SK-N-SH treated with all-trans-retinoic acid at 6 μM for 48 hours (cell line): ENCODE measurements at regions not wholly inside any gene's neighbourhood (a gene's known extent, or its start where the extent isn't known, plus 50 kb on each side); places are given as distances from the start of the nearest gene placed in this dataset.

Experiments
- ATAC-seq: fragments of 200-7000 bp; cut with Tn5 transposase; 3 replicates; pipeline ENCODE4 v1.9.1; 2020; ENCODE audit warnings: mild to moderate bottlenecking, moderate library complexity
- ARNTL ChIP-seq: fragments of 450-650 bp; formaldehyde crosslinking; IDR thresholded peaks from 2 replicates; pipeline ENCODE4 v1.5.0; 2020; ENCODE audit warnings: low read depth, mild to moderate bottlenecking, moderate library complexity, borderline replicate concordance
- BACH2 ChIP-seq: fragments of 250-450 bp; sonication (Bioruptor Pico); IDR thresholded peaks from 2 replicates; pipeline ENCODE4 v1.9.0; 2021; ENCODE audit warnings: mild to moderate bottlenecking, borderline replicate concordance
- CREB5 ChIP-seq: fragments of 250-450 bp; sonication (Bioruptor Pico); IDR thresholded peaks from 2 replicates; pipeline ENCODE4 v1.5.1; 2020; ENCODE audit warnings: low read depth, mild to moderate bottlenecking, moderate library complexity
- CSRNP3 ChIP-seq: fragments of 250-450 bp; sonication (Bioruptor Pico); IDR thresholded peaks from 2 replicates; pipeline ENCODE4 v1.5.1; 2021; ENCODE audit warnings: mild to moderate bottlenecking, moderate library complexity
- ESRRG ChIP-seq: fragments of 250-450 bp; sonication (Bioruptor Pico); IDR thresholded peaks from 2 replicates; pipeline ENCODE4 v1.6.1; 2021; ENCODE audit warnings: mild to moderate bottlenecking
- GLIS3 ChIP-seq: fragments of 250-450 bp; sonication (Bioruptor Pico); IDR thresholded peaks from 2 replicates; pipeline ENCODE4 v1.5.0; 2020; ENCODE audit warnings: mild to moderate bottlenecking, moderate library complexity
- ISL1 ChIP-seq: fragments of 250-450 bp; sonication (Bioruptor Pico); IDR thresholded peaks from 2 replicates; pipeline ENCODE4 v2.1.2; 2022; ENCODE audit warnings: mild to moderate bottlenecking, moderate library complexity
- PATZ1 ChIP-seq: fragments of 250-450 bp; sonication (Bioruptor Pico); IDR thresholded peaks from 2 replicates; pipeline ENCODE4 v1.8.0; 2020; ENCODE audit warnings: mild to moderate bottlenecking, moderate library complexity, borderline replicate concordance
- PPARA ChIP-seq: fragments of 250-450 bp; sonication (Bioruptor Pico); IDR thresholded peaks from 2 replicates; pipeline ENCODE4 v1.5.0; 2020; ENCODE audit warnings: mild to moderate bottlenecking, borderline replicate concordance
- RARB ChIP-seq: fragments of 250-450 bp; sonication (Bioruptor Pico); IDR thresholded peaks from 2 replicates; pipeline ENCODE4 v1.8.0; 2021; ENCODE audit warnings: mild to moderate bottlenecking, moderate library complexity
- SNAI2 ChIP-seq: fragments of 250-450 bp; sonication (Bioruptor Pico); IDR thresholded peaks from 2 replicates; pipeline ENCODE4 v1.5.0; 2020; ENCODE audit warnings: mild to moderate bottlenecking, moderate library complexity
- TCF4 ChIP-seq: fragments of 250-450 bp; sonication (Bioruptor Pico); IDR thresholded peaks from 2 replicates; pipeline ENCODE4 v1.8.0; 2021; ENCODE audit warnings: mild to moderate bottlenecking, moderate library complexity, borderline replicate concordance
- TOX ChIP-seq: fragments of 250-450 bp; sonication (Bioruptor Pico); IDR thresholded peaks from 2 replicates; pipeline ENCODE4 v1.8.0; 2021; ENCODE audit warnings: mild to moderate bottlenecking, moderate library complexity, borderline replicate concordance
- TSHZ2 ChIP-seq: fragments of 250-450 bp; sonication (Bioruptor Pico); IDR thresholded peaks from 2 replicates; pipeline ENCODE4 v1.5.0; 2020; ENCODE audit warnings: mild to moderate bottlenecking, moderate library complexity
- ZC3H10 ChIP-seq: fragments of 250-450 bp; sonication (Bioruptor Pico); IDR thresholded peaks from 2 replicates; pipeline ENCODE4 v1.5.1; 2021; ENCODE audit warnings: mild to moderate bottlenecking, moderate library complexity
- ZFP3 ChIP-seq: fragments of 250-450 bp; sonication (Bioruptor Pico); IDR thresholded peaks from 2 replicates; pipeline ENCODE4 v1.5.0; 2020; ENCODE audit warnings: mild to moderate bottlenecking, moderate library complexity
- ZFP30 ChIP-seq: fragments of 450-650 bp; formaldehyde crosslinking; IDR thresholded peaks from 2 replicates; pipeline ENCODE4 v1.5.0; 2022; ENCODE audit warnings: mild to moderate bottlenecking, moderate library complexity
- ZNF565 ChIP-seq: fragments of 450-650 bp; formaldehyde crosslinking; conservative IDR thresholded peaks from 2 replicates; pipeline ENCODE4 v1.5.0; 2020; ENCODE audit warnings: low read depth, mild to moderate bottlenecking, moderate library complexity
- ZNF70 ChIP-seq: fragments of 450-650 bp; formaldehyde crosslinking; IDR thresholded peaks from 2 replicates; pipeline ENCODE4 v1.5.0; 2020; ENCODE audit warnings: mild to moderate bottlenecking, moderate library complexity
- ZNF8 ChIP-seq: fragments of 450-650 bp; formaldehyde crosslinking; IDR thresholded peaks from 2 replicates; pipeline ENCODE4 v1.5.0; 2020; ENCODE audit warnings: mild to moderate bottlenecking, moderate library complexity

GRCh38 chr14:98725676-98726075, 546.3 kb downstream of the BCL11B start:
- ATAC-seq: no peak
- TF ChIP-seq ZNF565 (CRISPR knock-in tag): no peak
- TF ChIP-seq, all 23 proteins: peak for 0

- ATAC-seq: no peak
- TF ChIP-seq TOX (CRISPR knock-in tag) (no peak), TSHZ2 (CRISPR knock-in tag) (no peak)
Measured at GRCh38 chr14:98726585-98727405, 545.2 kb downstream of the BCL11B start.

- ATAC-seq: no peak
- TF ChIP-seq TSHZ2 (CRISPR knock-in tag) (no peak), GLIS3 (CRISPR knock-in tag) (no peak), RARB (CRISPR knock-in tag) (no peak), ZNF70 (CRISPR knock-in tag) (no peak), ZFP30 (CRISPR knock-in tag) (no peak), CSRNP3 (CRISPR knock-in tag) (no peak), ZC3H10 (CRISPR knock-in tag) (no peak), ARNTL (no peak), ESRRG (CRISPR knock-in tag) (no peak), ZFP3 (no peak), TCF4 (no peak)
Measured at GRCh38 chr14:98728024-98728423, 544.0 kb downstream of the BCL11B start.

GRCh38 chr14:98728836-98729235, 543.2 kb downstream of the BCL11B start:
- no peak for TF ChIP-seq ZNF565 (CRISPR knock-in tag)
- TF ChIP-seq PPARA (CRISPR knock-in tag): no peak
- no peak for TF ChIP-seq TSHZ2 (CRISPR knock-in tag)
- no peak for TF ChIP-seq BACH2 (CRISPR knock-in tag)
- no peak for TF ChIP-seq PATZ1 (CRISPR knock-in tag)
- TF ChIP-seq TCF4: no peak
- no peak for TF ChIP-seq SNAI2 (CRISPR knock-in tag)
- TF ChIP-seq ISL1 (CRISPR knock-in tag): no peak
- no peak for TF ChIP-seq CREB5 (CRISPR knock-in tag)
- no peak for TF ChIP-seq ZNF8 (CRISPR knock-in tag)
- TF ChIP-seq ZFP30 (CRISPR knock-in tag): no peak
- TF ChIP-seq CSRNP3 (CRISPR knock-in tag): no peak
- no peak for TF ChIP-seq TOX (CRISPR knock-in tag)
- TF ChIP-seq RARB (CRISPR knock-in tag): no peak
- no peak for ATAC-seq
